ENCODE measurements at regions not wholly inside any gene's neighbourhood (a gene's known extent, or its start where the extent isn't known, plus 50 kb on each side); places are given as distances from the start of the nearest gene placed in this dataset.

- Histone ChIP-seq H3K79me2 (ENCODE audit: control insufficient read depth in 1 of 2, insufficient read depth in 2 of 2, low read length in 2 of 2) (no peaks in the 10 kb centered on the region), H3K27ac (ENCODE audit: low read depth, low read length) (no peak overlapping the region), H3K27me3 (replicated peaks in 1 of 4; ENCODE audit: control insufficient read depth in 3 of 4, extremely low read depth in 1 of 4, insufficient read depth in 3 of 4, low read length in 3 of 4) (no peaks in the 10 kb centered on the region), H3K23me2 (ENCODE audit: low read depth, low read length) (no peaks in the 10 kb centered on the region), H3K18ac (ENCODE audit: extremely low read depth, low read length) (no peak overlapping the region), H2BK15ac (ENCODE audit: low read length) (no peak overlapping the region), H2BK5ac (ENCODE audit: low read depth, low read length) (no peak overlapping the region), H2BK120ac (replicated peaks; ENCODE audit: low read depth, low read length) (no peak overlapping the region), H4K8ac (ENCODE audit: extremely low read depth, insufficient read depth, low read length) (no peak overlapping the region), H2BK20ac (ENCODE audit: low read length) (no peak overlapping the region), H3K23ac (ENCODE audit: insufficient read length) (no peak overlapping the region), H2BK12ac (ENCODE audit: low read depth, low read length) (no peak overlapping the region), H3K14ac (ENCODE audit: insufficient read length) (no peak overlapping the region), H2AK5ac (ENCODE audit: low read depth, low read length) (no peak overlapping the region), H3K4ac (replicated peaks; ENCODE audit: insufficient read length, low read depth, low read length) (no peak overlapping the region), H2AFZ (ENCODE audit: low read length) (no peak overlapping the region), H3K79me1 (ENCODE audit: low read depth, low read length) (no peaks in the 10 kb centered on the region), H4K91ac (replicated peaks; ENCODE audit: insufficient read length, low read length) (no peak overlapping the region), H4K20me1 (replicated peaks in 1 of 2; ENCODE audit: control insufficient read depth in 1 of 2, insufficient read depth in 2 of 2, low read length in 2 of 2) (no peaks in the 10 kb centered on the region), H3K4me1 (replicated peaks in 1 of 4; ENCODE audit: control insufficient read depth in 3 of 4, insufficient read depth in 4 of 4, low read length in 3 of 4) (no peaks in the 10 kb centered on the region), H3K56ac (replicated peaks; ENCODE audit: insufficient read length, low read depth, low read length) (no peak overlapping the region), H3K4me3 (ENCODE audit: extremely low read depth in 1 of 4, insufficient read depth in 2 of 4, low read depth in 3 of 4, low read length in 4 of 4) (no peak overlapping the region), H3K36me3 (ENCODE audit: control insufficient read depth in 2 of 4, insufficient read depth in 4 of 4, low read length in 3 of 4) (no peaks in the 10 kb centered on the region), H3K9ac (replicated peaks in 1 of 4; ENCODE audit: extremely low read depth in 1 of 4, low read depth in 3 of 4, low read length in 3 of 4) (no peak overlapping the region), H4K5ac (ENCODE audit: insufficient read length, low read depth, low read length) (no peak overlapping the region), H3K4me2 (ENCODE audit: insufficient read depth in 1 of 2, low read depth in 2 of 2, low read length in 2 of 2) (no peak overlapping the region), H3K9me3 (ENCODE audit: insufficient read depth in 2 of 2, low read depth in 1 of 2, low read length in 1 of 2) (no peaks in the 10 kb centered on the region)
- no peak for TF ChIP-seq TAF7 (optimal IDR thresholded peaks at IDR 0.05; ENCODE audit: borderline replicate concordance, low read depth, low read length)
- TF ChIP-seq PHF8 (conservative IDR thresholded peaks at IDR 0.05; ENCODE audit: low read depth, low read length) = no peak
- no peak for TF ChIP-seq RXRA (IDR thresholded peaks at IDR 0.05; ENCODE audit: insufficient read depth, low read depth, low read length)
- TF ChIP-seq TAF1 (IDR thresholded peaks at IDR 0.05; ENCODE audit: low read depth, low read length) = no peak
- TF ChIP-seq MAFK (IDR thresholded peaks at IDR 0.05; ENCODE audit: low read depth, low read length) = no peak
- TF ChIP-seq ATF2 (IDR thresholded peaks at IDR 0.05; ENCODE audit: low read length) = no peak
- TF ChIP-seq TEAD4 (IDR thresholded peaks at IDR 0.05; ENCODE audit: low read depth, low read length) = no peak
- no peak for TF ChIP-seq CHD1 (IDR thresholded peaks at IDR 0.05; ENCODE audit: low read depth, low read length)
- no peak for TF ChIP-seq KDM5A (IDR thresholded peaks at IDR 0.05; ENCODE audit: low read length)
- TF ChIP-seq YY1 (IDR thresholded peaks at IDR 0.05; ENCODE audit: low read depth, low read length) = no peak
- no peak for TF ChIP-seq KDM1A (IDR thresholded peaks at IDR 0.05; ENCODE audit: borderline replicate concordance, low read length)
- no peak for TF ChIP-seq EZH2 (IDR thresholded peaks at IDR 0.05; ENCODE audit: low read depth, low read length, severe bottlenecking)
- DNase-seq (ENCODE audit: low read depth in 1 of 2, low spot score in 2 of 2) = no peak
- ChIA-PET CTCF (ENCODE audit: partially characterized antibody) (interaction anchor here (1.1 kb wide), 1 partner anchor 11 kb away, joined by 3 read pairs; no protein-coding TSS in a partner anchor), POLR2A (ENCODE audit: partially characterized antibody) (no interaction called here)
- 92% methylated on average over 1 of the region's 1 CpG; no CpG with 5 or more reads in 1 of the 2 experiments for WGBS, 2 experiments (ENCODE audit: extremely low coverage in 1 of 2, insufficient coverage in 1 of 2, insufficient read length in 1 of 2, insufficient replicate concordance in 2 of 2, low coverage in 1 of 2, low lambda C conversion rate in 2 of 2, missing lambda C conversion rate in 1 of 2)
- no peak for FAIRE-seq
These were observed 853.4 kb downstream of the IGSF11 start for GRCh38 chr3:118181274-118181673.
